Activated CD8-positive, alpha-beta T cell treated with anti-CD3 and anti-CD28 coated beads for 36 hours (primary cell): ENCODE measurements at regions not wholly inside any gene's neighbourhood (a gene's known extent, or its start where the extent isn't known, plus 50 kb on each side); places are given as distances from the start of the nearest gene placed in this dataset.
"Not testable (repeated sequence)": the region's sequence is repeated elsewhere in the genome, so short reads cannot be mapped to it uniquely, and the experiment has no call there.

Experiments
- ATAC-seq: fragments of 200-7000 bp; cut with Tn5 transposase; one replicate; pipeline ENCODE4 v1.10.0; 2021; ENCODE audit warnings: mild to moderate bottlenecking, moderate library complexity
- CTCF ChIA-PET: fragments of 350-600 bp; sonication (Branson Sonifier 250); formaldehyde crosslinking; loops from one replicate; lab custom pipeline; 2021; ENCODE audit warnings: antibody characterized with exemption; lab: Charles Lee
- POLR2A ChIA-PET: fragments of 350-600 bp; sonication (Branson Sonifier 250); formaldehyde crosslinking; loops from one replicate; lab custom pipeline; 2021; ENCODE audit warnings: antibody characterized with exemption; lab: Charles Lee
- DNase-seq: peaks from one replicate; pipeline ENCODE4 v3.0.0-alpha.2; 2020
- H3K27ac Mint-ChIP-seq: one replicate; pipeline ENCODE4 v1.8.0; 2021; ENCODE audit warnings: mild to moderate bottlenecking, mixed read lengths
- H3K27me3 Mint-ChIP-seq: one replicate; pipeline ENCODE4 v1.8.0; 2021; ENCODE audit warnings: mixed read lengths
- H3K36me3 Mint-ChIP-seq: one replicate; pipeline ENCODE4 v1.8.0; 2021; ENCODE audit warnings: low read depth, mixed read lengths
- H3K4me1 Mint-ChIP-seq: one replicate; pipeline ENCODE4 v1.8.0; 2021; ENCODE audit warnings: low read depth, mixed read lengths
- H3K4me3 Mint-ChIP-seq: one replicate; pipeline ENCODE4 v1.8.0; 2021; ENCODE audit warnings: mild to moderate bottlenecking, moderate library complexity, mixed read lengths
- H3K9me3 Mint-ChIP-seq: one replicate; pipeline ENCODE4 v1.8.0; 2021; ENCODE audit warnings: mixed read lengths
- CTCF ChIP-seq: fragments of 200-600 bp; IDR thresholded peaks from one replicate; pipeline ENCODE4 v1.8.0; 2022; ENCODE audit warnings: antibody characterized with exemption, mild to moderate bottlenecking
- intact Hi-C: fragments of 100-400 bp; cut with micrococcal nuclease; formaldehyde crosslinking; loops from one replicate; pipeline ENCODE4 v1.10.0; 2022

- DNase-seq (no peak), ATAC-seq (no peak)
- Mint-ChIP-seq H3K27ac (no peak overlapping the region), H3K4me1 (peaks cover 6% of the 10 kb centered on the region), H3K4me3 (no peak overlapping the region), H3K36me3 (no peaks in the 10 kb centered on the region), H3K27me3 (no peaks in the 10 kb centered on the region), H3K9me3 (no peaks in the 10 kb centered on the region)
- ChIA-PET CTCF (no interaction called here), POLR2A (no interaction called here)
- TF ChIP-seq CTCF = no peak
- intact Hi-C loops = no loop called here
Measured at GRCh38 chr14:58746701-58747100, 108.9 kb downstream of the DACT1 start.

- intact Hi-C loops = no loop called here
- Mint-ChIP-seq H3K27me3 (no peaks in the 10 kb centered on the region), H3K27ac (no peak overlapping the region), H3K4me1 (peaks cover 6% of the 10 kb centered on the region), H3K4me3 (no peak overlapping the region), H3K36me3 (no peaks in the 10 kb centered on the region), H3K9me3 (no peaks in the 10 kb centered on the region)
- POLR2A ChIA-PET = no interaction called here
- no peak for TF ChIP-seq CTCF
- ATAC-seq = no peak
- DNase-seq = no peak
- CTCF ChIA-PET = no interaction called here
Measured at GRCh38 chr14:58747181-58747580, 109.4 kb downstream of the DACT1 start.

GRCh38 chr14:58748251-58748650 is 110.5 kb downstream of the DACT1 start:
- H3K36me3 Mint-ChIP-seq, H3K4me1 Mint-ChIP-seq, intact Hi-C loops, POLR2A ChIA-PET, H3K9me3 Mint-ChIP-seq, ATAC-seq, CTCF ChIA-PET, H3K27me3 Mint-ChIP-seq, H3K4me3 Mint-ChIP-seq, H3K27ac Mint-ChIP-seq, DNase-seq: not testable (repeated sequence)

GRCh38 chr14:58749066-58749669 is 111.4 kb downstream of the DACT1 start:
- Mint-ChIP-seq H3K36me3 (no peaks in the 10 kb centered on the region), H3K4me1 (peaks cover 6% of the 10 kb centered on the region), H3K27me3 (no peaks in the 10 kb centered on the region), H3K27ac (no peak overlapping the region), H3K9me3 (no peaks in the 10 kb centered on the region), H3K4me3 (no peak overlapping the region)
- intact Hi-C loops = no loop called here
- DNase-seq (peak; percentile 50), ATAC-seq (peak; percentile 76)
- ChIA-PET CTCF (no interaction called here), POLR2A (no interaction called here)
- TF ChIP-seq CTCF = no peak

GRCh38 chr14:58750321-58751269 is 112.8 kb downstream of the DACT1 start:
- no peak for ATAC-seq
- Mint-ChIP-seq H3K4me1 (peaks cover 6% of the 10 kb centered on the region), H3K4me3 (no peak overlapping the region), H3K27ac (no peak overlapping the region), H3K27me3 (no peaks in the 10 kb centered on the region), H3K36me3 (no peaks in the 10 kb centered on the region), H3K9me3 (no peaks in the 10 kb centered on the region)
- DNase-seq = no peak
- intact Hi-C loops = no loop called here
- CTCF ChIA-PET = no interaction called here
- POLR2A ChIA-PET = no interaction called here
- TF ChIP-seq CTCF = no peak
